ENCODE measurements at regions not wholly inside any gene's neighbourhood (a gene's known extent, or its start where the extent isn't known, plus 50 kb on each side); places are given as distances from the start of the nearest gene placed in this dataset.

GRCh38 chr3:25971736-25972135 is 181.8 kb downstream of the OXSM start:
- no peak for DNase-seq (ENCODE audit: extremely low spot score)
- no peak for TF ChIP-seq CTCF (IDR thresholded peaks at IDR 0.05; ENCODE audit: control extremely low read depth, extremely low read depth, low read depth, missing control alignments)
- POLR2A ChIA-PET = no interaction called here
- CTCF ChIA-PET = no interaction called here

DNA sequence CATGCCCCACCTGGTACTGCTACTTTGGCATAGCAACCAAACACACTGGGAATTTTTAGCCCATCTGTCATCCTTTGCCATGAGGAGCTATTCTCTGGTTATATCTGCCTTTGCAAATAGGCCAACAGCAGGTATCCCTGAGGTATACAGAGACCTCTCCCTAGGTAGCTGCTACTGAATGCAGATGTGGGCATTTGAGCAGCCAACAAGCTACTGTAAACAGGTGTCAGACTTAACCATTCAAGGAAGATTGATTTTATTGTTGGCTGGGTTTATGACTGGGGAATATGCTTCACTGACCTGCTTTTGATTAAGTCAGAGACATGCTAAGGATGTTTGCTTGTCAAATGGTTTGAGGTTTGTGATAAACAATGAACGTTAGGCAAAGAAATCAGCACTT is 183.2 kb downstream of the OXSM start:
- ChIA-PET POLR2A (no interaction called here), CTCF (interaction anchor here (1.1 kb wide), 1 partner anchor 10 kb away, joined by 3 read pairs; no protein-coding TSS in a partner anchor)
- no peak for DNase-seq (ENCODE audit: extremely low spot score)
- no peak for TF ChIP-seq CTCF (IDR thresholded peaks at IDR 0.05; ENCODE audit: control extremely low read depth, extremely low read depth, low read depth, missing control alignments)

DNA sequence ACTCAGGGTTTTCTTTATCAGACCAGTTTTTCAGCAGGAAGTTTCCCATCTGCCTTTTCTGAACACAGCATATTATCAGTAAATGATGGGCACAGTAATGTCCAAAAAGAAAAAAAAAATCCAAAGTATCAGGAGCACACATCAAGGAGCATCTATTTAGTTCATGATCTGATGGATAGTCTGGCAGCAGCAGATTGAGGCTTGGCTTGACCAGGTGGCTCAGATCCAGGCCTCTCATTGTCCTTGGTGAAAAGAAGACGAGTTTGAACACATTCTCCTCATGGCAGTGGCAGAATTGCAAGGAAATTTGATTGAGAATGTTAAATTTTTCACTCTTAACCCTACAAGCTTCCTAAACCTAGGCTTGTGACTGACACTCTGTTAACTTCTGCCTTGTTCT is 192.9 kb downstream of the OXSM start:
- TF ChIP-seq CTCF (IDR thresholded peaks at IDR 0.05; ENCODE audit: control extremely low read depth, extremely low read depth, low read depth, missing control alignments) = no peak
- DNase-seq (ENCODE audit: extremely low spot score) = no peak
- CTCF ChIA-PET = interaction anchor here (1.0 kb wide), 1 partner anchor 9 kb away, joined by 3 read pairs; no protein-coding TSS in a partner anchor
- POLR2A ChIA-PET = no interaction called here

DNA sequence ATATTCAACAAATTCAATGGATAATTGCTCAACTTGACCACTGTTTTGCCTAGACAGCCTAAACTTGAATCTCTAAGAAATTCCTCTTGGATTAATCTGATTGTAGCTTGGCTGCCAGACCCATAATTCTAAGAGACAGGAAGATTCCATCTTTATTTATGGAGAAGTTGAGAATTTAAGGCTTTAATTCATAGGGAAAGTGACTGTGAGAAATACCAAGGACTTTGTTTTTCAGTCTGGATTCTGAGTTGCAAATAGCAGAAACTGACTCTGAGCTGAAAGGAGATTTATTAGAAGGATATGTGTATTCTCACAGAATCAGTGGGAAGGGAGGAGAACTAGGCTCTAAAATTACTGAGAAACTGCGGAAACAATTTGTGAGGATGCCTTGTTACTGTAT is 195.7 kb downstream of the OXSM start:
- CTCF ChIA-PET = no interaction called here
- POLR2A ChIA-PET = no interaction called here
- no peak for DNase-seq (ENCODE audit: extremely low spot score)
- no peak for TF ChIP-seq CTCF (IDR thresholded peaks at IDR 0.05; ENCODE audit: control extremely low read depth, extremely low read depth, low read depth, missing control alignments)

GRCh38 chr3:25992606-25993005 is 202.7 kb downstream of the OXSM start:
- POLR2A ChIA-PET = no interaction called here
- TF ChIP-seq CTCF (IDR thresholded peaks at IDR 0.05; ENCODE audit: control extremely low read depth, extremely low read depth, low read depth, missing control alignments) = no peak
- no peak for DNase-seq (ENCODE audit: extremely low spot score)
- CTCF ChIA-PET = no interaction called here

- no peak for TF ChIP-seq CTCF (IDR thresholded peaks at IDR 0.05; ENCODE audit: control extremely low read depth, extremely low read depth, low read depth, missing control alignments)
- ChIA-PET POLR2A (no interaction called here), CTCF (no interaction called here)
- DNase-seq (ENCODE audit: extremely low spot score) = no peak
Observed at GRCh38 chr3:26004172-26004571, 214.3 kb downstream of the OXSM start.

GRCh38 chr3:26011276-26011675 is 221.4 kb downstream of the OXSM start:
- no peak for DNase-seq (ENCODE audit: extremely low spot score)
- no peak for TF ChIP-seq CTCF (IDR thresholded peaks at IDR 0.05; ENCODE audit: control extremely low read depth, extremely low read depth, low read depth, missing control alignments)
- POLR2A ChIA-PET = no interaction called here
- CTCF ChIA-PET = interaction anchor here (1.1 kb wide), 1 partner anchor 13 kb away, joined by 3 read pairs; no protein-coding TSS in a partner anchor
